ENCODE measurements at regions not wholly inside any gene's neighbourhood (a gene's known extent, or its start where the extent isn't known, plus 50 kb on each side); places are given as distances from the start of the nearest gene placed in this dataset.

GRCh38 chr2:36032046-36032445, 323.5 kb upstream of the CRIM1 start:
- DNase-seq (ENCODE audit: low read depth), result no peak
- TF ChIP-seq CTCF (IDR thresholded peaks at IDR 0.05; ENCODE audit: control insufficient read depth, insufficient read depth, low read depth, low read length, missing control alignments), result no peak
- H3K4me3 ChIP-seq (ENCODE audit: control insufficient read depth, low read depth, low read length), result no peak overlapping the region

- DNase-seq (ENCODE audit: low read depth), result no peak
- no peak overlapping the region for H3K4me3 ChIP-seq (ENCODE audit: control insufficient read depth, low read depth, low read length)
- no peak for TF ChIP-seq CTCF (IDR thresholded peaks at IDR 0.05; ENCODE audit: control insufficient read depth, insufficient read depth, low read depth, low read length, missing control alignments)
These were observed 324.1 kb upstream of the CRIM1 start for GRCh38 chr2:36031471-36031870.

GRCh38 chr2:36027616-36028015, 328.0 kb upstream of the CRIM1 start:
- DNase-seq (ENCODE audit: low read depth), result no peak
- no peak for TF ChIP-seq CTCF (IDR thresholded peaks at IDR 0.05; ENCODE audit: control insufficient read depth, insufficient read depth, low read depth, low read length, missing control alignments)
- H3K4me3 ChIP-seq (ENCODE audit: control insufficient read depth, low read depth, low read length), result no peak overlapping the region

- DNase-seq (ENCODE audit: low read depth), result no peak
- no peak overlapping the region for H3K4me3 ChIP-seq (ENCODE audit: control insufficient read depth, low read depth, low read length)
- no peak for TF ChIP-seq CTCF (IDR thresholded peaks at IDR 0.05; ENCODE audit: control insufficient read depth, insufficient read depth, low read depth, low read length, missing control alignments)
These were observed 342.5 kb upstream of the CRIM1 start for GRCh38 chr2:36013064-36013463.

- TF ChIP-seq CTCF (IDR thresholded peaks at IDR 0.05; ENCODE audit: control insufficient read depth, insufficient read depth, low read depth, low read length, missing control alignments), result no peak
- H3K4me3 ChIP-seq (ENCODE audit: control insufficient read depth, low read depth, low read length), result no peak overlapping the region
- no peak for DNase-seq (ENCODE audit: low read depth)
These were observed 349.1 kb upstream of the CRIM1 start for GRCh38 chr2:36006444-36006843.

- no peak overlapping the region for H3K4me3 ChIP-seq (ENCODE audit: control insufficient read depth, low read depth, low read length)
- TF ChIP-seq CTCF (IDR thresholded peaks at IDR 0.05; ENCODE audit: control insufficient read depth, insufficient read depth, low read depth, low read length, missing control alignments), result no peak
- no peak for DNase-seq (ENCODE audit: low read depth)
These were observed 352.6 kb upstream of the CRIM1 start for GRCh38 chr2:36002941-36003340.

- TF ChIP-seq CTCF (IDR thresholded peaks at IDR 0.05; ENCODE audit: control insufficient read depth, insufficient read depth, low read depth, low read length, missing control alignments), result no peak
- no peak for DNase-seq (ENCODE audit: low read depth)
These were observed 358.1 kb upstream of the CRIM1 start for GRCh38 chr2:35997488-35997887.

More at GRCh38 chr2:35997488-35997887, 358.1 kb upstream of the CRIM1 start:
- no peak overlapping the region for H3K4me3 ChIP-seq (ENCODE audit: control insufficient read depth, low read depth, low read length)
